ENCODE measurements at regions not wholly inside any gene's neighbourhood (a gene's known extent, or its start where the extent isn't known, plus 50 kb on each side); places are given as distances from the start of the nearest gene placed in this dataset.

DNA sequence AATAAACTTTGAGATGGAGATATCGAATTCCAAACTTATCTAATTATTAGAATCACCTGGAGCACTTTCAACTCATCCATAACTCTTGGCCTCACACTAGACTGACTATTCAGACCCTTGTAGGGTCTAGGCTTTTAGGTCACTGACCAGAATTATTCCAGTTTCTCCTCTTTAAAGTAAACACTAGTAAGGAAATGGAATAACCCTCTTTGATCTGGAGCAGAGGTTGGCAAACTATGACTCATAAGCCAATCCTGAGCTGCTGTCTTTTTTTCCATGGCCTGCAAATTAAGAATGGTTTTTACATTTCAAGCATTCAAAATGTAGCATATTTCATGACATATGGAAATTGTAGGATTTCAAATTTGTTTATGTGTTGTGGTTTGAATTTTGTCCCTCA is 1601.9 kb downstream of the REEP3 start:
- no peak overlapping the region for H3K27ac ChIP-seq
- H3K4me3 ChIP-seq, result no peak overlapping the region
- TF ChIP-seq, protein P1, sequence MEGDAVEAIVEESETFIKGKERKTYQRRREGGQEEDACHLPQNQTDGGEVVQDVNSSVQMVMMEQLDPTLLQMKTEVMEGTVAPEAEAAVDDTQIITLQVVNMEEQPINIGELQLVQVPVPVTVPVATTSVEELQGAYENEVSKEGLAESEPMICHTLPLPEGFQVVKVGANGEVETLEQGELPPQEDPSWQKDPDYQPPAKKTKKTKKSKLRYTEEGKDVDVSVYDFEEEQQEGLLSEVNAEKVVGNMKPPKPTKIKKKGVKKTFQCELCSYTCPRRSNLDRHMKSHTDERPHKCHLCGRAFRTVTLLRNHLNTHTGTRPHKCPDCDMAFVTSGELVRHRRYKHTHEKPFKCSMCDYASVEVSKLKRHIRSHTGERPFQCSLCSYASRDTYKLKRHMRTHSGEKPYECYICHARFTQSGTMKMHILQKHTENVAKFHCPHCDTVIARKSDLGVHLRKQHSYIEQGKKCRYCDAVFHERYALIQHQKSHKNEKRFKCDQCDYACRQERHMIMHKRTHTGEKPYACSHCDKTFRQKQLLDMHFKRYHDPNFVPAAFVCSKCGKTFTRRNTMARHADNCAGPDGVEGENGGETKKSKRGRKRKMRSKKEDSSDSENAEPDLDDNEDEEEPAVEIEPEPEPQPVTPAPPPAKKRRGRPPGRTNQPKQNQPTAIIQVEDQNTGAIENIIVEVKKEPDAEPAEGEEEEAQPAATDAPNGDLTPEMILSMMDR (IDR thresholded peaks at IDR 0.05), result no peak
- DNase-seq (ENCODE audit: low spot score), result no peak

DNA sequence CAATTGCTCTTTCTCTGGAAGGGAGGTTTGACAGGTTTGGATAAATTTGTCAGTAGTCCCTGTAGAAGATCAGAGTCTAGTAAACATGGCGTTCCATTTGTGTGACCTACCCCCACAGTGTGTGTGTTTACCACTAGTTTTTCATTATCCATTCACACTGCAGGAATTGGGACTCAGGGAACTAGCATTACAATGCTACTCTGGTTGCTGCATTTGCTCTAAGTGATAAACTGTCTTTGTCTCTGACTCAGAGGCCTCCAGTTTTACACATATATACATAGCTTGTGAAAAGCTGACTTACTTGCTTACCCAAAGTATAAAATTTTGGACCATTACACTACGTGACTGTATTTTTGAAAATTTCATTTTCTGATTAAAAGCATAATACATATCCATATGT is 1604.0 kb downstream of the REEP3 start:
- Histone ChIP-seq H3K4me3 (no peak overlapping the region), H3K27ac (no peak overlapping the region)
- no peak for DNase-seq (ENCODE audit: low spot score)
- TF ChIP-seq, protein P1 (IDR thresholded peaks at IDR 0.05), result no peak

DNA sequence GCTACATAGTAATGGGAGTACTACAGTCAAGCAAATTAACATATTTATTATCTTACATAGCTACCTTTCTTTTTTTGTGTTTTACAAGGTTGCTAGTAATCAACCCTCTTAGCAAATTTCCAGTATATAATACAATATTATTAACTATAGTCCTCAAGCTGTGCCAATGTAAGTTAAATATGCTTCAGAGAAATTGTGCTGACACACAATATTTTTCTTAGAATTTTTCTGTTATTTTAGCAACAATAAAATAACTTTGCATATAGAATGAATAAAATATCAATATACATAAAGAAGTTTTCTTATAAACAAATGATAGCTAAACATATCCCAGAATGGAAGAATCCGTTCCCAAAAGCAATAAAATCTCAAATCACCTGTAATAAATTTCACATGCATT is 1605.1 kb downstream of the REEP3 start:
- Histone ChIP-seq H3K4me3 (no peak overlapping the region), H3K27ac (no peak overlapping the region)
- DNase-seq (ENCODE audit: low spot score), result no peak
- TF ChIP-seq, protein P1 (IDR thresholded peaks at IDR 0.05), result no peak

DNA sequence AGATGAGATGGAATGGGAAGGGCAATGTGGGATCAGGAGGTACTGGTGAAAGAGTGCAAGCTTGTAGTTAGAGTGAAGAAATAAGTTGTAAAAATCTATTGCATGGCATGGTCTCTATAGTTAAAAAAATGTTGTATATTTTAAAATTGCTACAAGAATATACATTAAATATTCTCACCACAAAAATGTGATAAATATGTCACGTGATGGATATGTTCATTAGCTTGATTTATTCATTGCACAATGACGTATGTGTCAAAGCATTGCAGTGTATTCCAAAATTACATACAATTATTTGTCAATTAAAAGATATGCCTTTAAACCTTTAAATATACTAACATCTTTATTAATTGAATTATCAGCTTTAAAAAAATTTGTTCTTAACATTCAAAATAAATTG is 1607.1 kb downstream of the REEP3 start:
- Histone ChIP-seq H3K27ac (no peak overlapping the region), H3K4me3 (no peak overlapping the region)
- no peak for DNase-seq (ENCODE audit: low spot score)
- TF ChIP-seq, protein P1 (IDR thresholded peaks at IDR 0.05), result no peak

DNA sequence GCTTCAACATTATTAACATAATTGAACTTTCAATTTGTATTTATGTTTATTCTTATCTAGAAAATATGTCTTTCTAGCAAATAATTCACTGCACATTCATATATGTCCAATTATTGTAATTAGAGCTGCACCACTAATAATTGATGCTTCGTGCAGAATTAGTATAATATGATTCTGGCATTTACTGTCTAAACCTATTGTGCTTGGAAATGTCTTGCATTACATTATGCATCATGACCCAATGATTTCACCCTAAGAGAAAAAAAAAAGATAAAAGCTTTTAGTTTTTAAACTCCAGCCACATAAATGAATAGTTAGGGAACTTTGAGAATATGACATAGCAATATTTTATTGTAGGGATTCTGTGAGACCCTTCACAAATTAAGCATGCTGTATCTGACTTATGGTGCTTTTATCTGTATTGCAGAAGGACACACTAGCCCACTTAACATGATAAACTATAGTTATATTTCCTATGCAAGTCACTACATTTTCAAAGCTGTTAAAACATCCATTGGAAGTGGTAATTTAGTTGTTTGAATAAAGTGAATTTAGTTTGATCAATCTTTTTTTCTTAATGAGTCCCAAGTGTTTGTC is 1609.1 kb downstream of the REEP3 start:
- no peak for DNase-seq (ENCODE audit: low spot score)
- Histone ChIP-seq H3K27ac (no peak overlapping the region), H3K4me3 (no peak overlapping the region)
- TF ChIP-seq, protein P1 (IDR thresholded peaks at IDR 0.05), result no peak

DNA sequence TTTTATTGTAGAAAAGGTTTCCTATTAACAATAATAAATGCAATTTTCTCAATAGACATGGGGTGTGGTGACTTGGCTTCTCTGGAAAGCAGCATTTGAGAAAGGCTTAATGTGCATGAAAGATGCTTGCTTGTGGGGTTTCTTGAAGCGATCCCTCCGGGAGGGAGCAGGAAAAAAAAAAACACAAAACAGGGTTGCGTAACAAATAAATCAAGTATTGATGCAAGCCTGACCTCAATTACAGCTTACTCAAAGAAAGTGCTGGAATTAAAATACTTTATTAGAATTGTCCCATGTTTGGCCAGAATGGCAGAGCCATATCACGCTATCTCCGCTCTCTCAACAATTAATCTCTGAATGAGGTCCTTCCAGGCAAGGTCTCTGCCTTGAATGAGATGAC is 1612.5 kb downstream of the REEP3 start:
- DNase-seq (ENCODE audit: low spot score), result no peak
- TF ChIP-seq, protein P1 (IDR thresholded peaks at IDR 0.05), result no peak
- Histone ChIP-seq H3K27ac (no peak overlapping the region), H3K4me3 (no peak overlapping the region)

DNA sequence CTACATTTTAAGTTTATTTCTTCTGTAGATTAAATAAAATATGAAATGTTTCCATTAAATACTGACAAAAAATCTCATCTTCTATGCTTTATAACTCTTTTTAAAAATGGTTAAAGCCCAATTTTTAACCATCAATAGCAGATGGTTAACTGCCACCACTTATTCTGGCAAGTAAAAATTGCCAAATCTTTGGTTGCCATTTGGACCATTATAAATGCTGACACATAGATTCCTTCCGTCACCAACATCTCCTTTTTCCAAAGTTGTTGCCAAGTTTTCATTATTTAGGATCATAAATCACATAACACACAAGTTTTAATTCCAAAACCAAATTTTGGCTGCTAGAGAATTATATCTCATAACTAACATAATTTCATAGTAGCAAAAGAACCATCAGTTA is 1614.3 kb downstream of the REEP3 start:
- no peak overlapping the region for H3K4me3 ChIP-seq
- TF ChIP-seq, protein P1 (IDR thresholded peaks at IDR 0.05), result no peak
- H3K27ac ChIP-seq, result no peak overlapping the region
- no peak for DNase-seq (ENCODE audit: low spot score)

Measured in coronary artery (tissue), 2 donors.